NCI-H226 (cell line): ENCODE measurements at regions not wholly inside any gene's neighbourhood (a gene's known extent, or its start where the extent isn't known, plus 50 kb on each side); places are given as distances from the start of the nearest gene placed in this dataset.

Experiments
- DNase-seq: peaks from one replicate; pipeline ENCODE4 v3.0.0-alpha.2; 2015

GRCh38 chr2:195395362-195395761 is 261.7 kb upstream of the SLC39A10 start:
- peak; percentile 83 for DNase-seq

- DNase-seq = no peak
Measured at GRCh38 chr2:195392446-195393336, 264.3 kb upstream of the SLC39A10 start.

GRCh38 chr2:195390686-195391321 is 266.2 kb upstream of the SLC39A10 start:
- DNase-seq = no peak

GRCh38 chr2:195388028-195388427 is 269.0 kb upstream of the SLC39A10 start:
- no peak for DNase-seq

GRCh38 chr2:195382186-195382585 is 274.8 kb upstream of the SLC39A10 start:
- no peak for DNase-seq

GRCh38 chr2:195370167-195370943 is 286.7 kb upstream of the SLC39A10 start:
- no peak for DNase-seq

GRCh38 chr2:195369218-195369587 is 287.8 kb upstream of the SLC39A10 start:
- no peak for DNase-seq

- no peak for DNase-seq
Measured at GRCh38 chr2:195368249-195369217, 288.5 kb upstream of the SLC39A10 start.

- DNase-seq = no peak
Measured at GRCh38 chr2:195367809-195368208, 289.2 kb upstream of the SLC39A10 start.

- peak; percentile 67 for DNase-seq
Measured at GRCh38 chr2:195364015-195364965, 292.7 kb upstream of the SLC39A10 start.

GRCh38 chr2:195363496-195363895 is 293.5 kb upstream of the SLC39A10 start:
- DNase-seq = peak; percentile 72

- DNase-seq = no peak
Measured at GRCh38 chr2:195360242-195360641, 296.8 kb upstream of the SLC39A10 start.

- DNase-seq = no peak
Measured at GRCh38 chr2:195359043-195359735, 297.8 kb upstream of the SLC39A10 start.

- DNase-seq = no peak
Measured at GRCh38 chr2:195356920-195357440, 300.0 kb upstream of the SLC39A10 start.

- DNase-seq = no peak
Measured at GRCh38 chr2:195356026-195356425, 301.0 kb upstream of the SLC39A10 start.

- no peak for DNase-seq
Measured at GRCh38 chr2:195352581-195352980, 304.4 kb upstream of the SLC39A10 start.

GRCh38 chr2:195343942-195344530 is 313.0 kb upstream of the SLC39A10 start:
- peak; percentile 52 for DNase-seq

- DNase-seq = no peak
Measured at GRCh38 chr2:195343540-195343939, 313.5 kb upstream of the SLC39A10 start.

GRCh38 chr2:195342061-195342460 is 315.0 kb upstream of the SLC39A10 start:
- peak; percentile 31 for DNase-seq

GRCh38 chr2:195338856-195339255 is 318.2 kb upstream of the SLC39A10 start:
- DNase-seq = no peak
